Keratinocyte (primary cell): ENCODE measurements at regions not wholly inside any gene's neighbourhood (a gene's known extent, or its start where the extent isn't known, plus 50 kb on each side); places are given as distances from the start of the nearest gene placed in this dataset.

Source experiments
- DNase-seq: peaks from one replicate; pipeline ENCODE4 v3.0.0-alpha.2; 2011; ENCODE audit warnings: low read depth, missing footprints, low spot score
- FAIRE-seq: peaks from 2 replicates; lab custom pipeline; 2011; peaks lifted over from hg19 to GRCh38; lab: Jason Lieb, UNC
- H2AFZ ChIP-seq: 2 replicates; pipeline ENCODE4 v1.6.0; 2012; ENCODE audit warnings: low read length, control low read depth, inconsistent platforms; ENCODE audit not compliant: control insufficient read depth
- H3K27ac ChIP-seq: 2 replicates; pipeline ENCODE4 v1.5.1; 2011; ENCODE audit warnings: low read length; ENCODE audit not compliant: control insufficient read depth, insufficient read depth
- H3K27me3 ChIP-seq: 3 replicates; pipeline ENCODE4 v1.6.0; 2011; ENCODE audit warnings: low read length; ENCODE audit not compliant: control insufficient read depth, insufficient read depth; ENCODE audit errors: extremely low read depth
- H3K36me3 ChIP-seq, 2 experiments: 2 replicates in 1 of 2; 3 replicates in 1 of 2; pipeline ENCODE4 v1.5.1; 2011; ENCODE audit warnings: low read length in 2 of 2, mild to moderate bottlenecking in 1 of 2; ENCODE audit not compliant: control insufficient read depth in 2 of 2, insufficient read depth in 2 of 2; ENCODE audit errors: extremely low read depth in 1 of 2
- H3K4me1 ChIP-seq: 3 replicates; pipeline ENCODE4 v1.5.1; 2011; ENCODE audit warnings: low read length; ENCODE audit not compliant: control insufficient read depth, insufficient read depth; ENCODE audit errors: extremely low read depth
- H3K4me2 ChIP-seq: 3 replicates; pipeline ENCODE4 v1.6.0; 2011; ENCODE audit warnings: low read depth, low read length; ENCODE audit not compliant: control insufficient read depth, insufficient read depth; ENCODE audit errors: extremely low read depth
- H3K4me3 ChIP-seq, 3 experiments: fragments of 200-600 bp in 1 of 3; sonication (generic) in 1 of 3; 2 replicates in 2 of 3; 3 replicates in 1 of 3; pipeline ENCODE4 v1.5.1; 2011 to 2016; ENCODE audit warnings: low read length in 3 of 3, mild to moderate bottlenecking in 3 of 3, control low read depth in 2 of 3, inconsistent platforms in 1 of 3, low read depth in 1 of 3, mixed read lengths in 1 of 3, mixed run types in 1 of 3, moderate library complexity in 1 of 3; ENCODE audit not compliant: control insufficient read depth in 2 of 3, insufficient read depth in 2 of 3; ENCODE audit errors: extremely low read depth in 1 of 3
- H3K79me2 ChIP-seq: 2 replicates; pipeline ENCODE4 v1.6.0; 2012; ENCODE audit warnings: low read length; ENCODE audit not compliant: control insufficient read depth, insufficient read depth
- H3K9ac ChIP-seq: 3 replicates; pipeline ENCODE4 v1.6.0; 2011; ENCODE audit warnings: low read length; ENCODE audit not compliant: control insufficient read depth, insufficient read depth; ENCODE audit errors: extremely low read depth
- H3K9me1 ChIP-seq: 3 replicates; pipeline ENCODE4 v1.6.0; 2011; ENCODE audit warnings: low read length; ENCODE audit not compliant: control insufficient read depth, insufficient read depth; ENCODE audit errors: extremely low read depth
- H3K9me3 ChIP-seq: 2 replicates; pipeline ENCODE4 v1.5.1; 2012; ENCODE audit warnings: low read depth, low read length; ENCODE audit not compliant: control insufficient read depth
- H4K20me1 ChIP-seq: 3 replicates; pipeline ENCODE4 v1.6.0; 2011; ENCODE audit warnings: low read length; ENCODE audit not compliant: control insufficient read depth, insufficient read depth; ENCODE audit errors: extremely low read depth
- EZH2 ChIP-seq: IDR thresholded peaks from one replicate; pipeline ENCODE4 v1.6.1; 2012; ENCODE audit warnings: inconsistent platforms, mild to moderate bottlenecking, low read length, moderate library complexity
- dilution Hi-C: fragments of 300-500 bp; cut with MboI; formaldehyde crosslinking; loops from one replicate; pipeline ENCODE4 v1.7.0; 2020; ENCODE audit warnings: low sequenced_read_pairs; ENCODE audit not compliant: extremely low pct_ligation_motif_present
- TF ChIP-seq, protein P1 (sequence below), 3 experiments: IDR thresholded peaks in 1 of 3; conservative IDR thresholded peaks in 1 of 3; optimal IDR thresholded peaks in 1 of 3; 2 replicates in 2 of 3; 3 replicates in 1 of 3; pipeline versions ENCODE3 to v1.5.1; 2011; ENCODE audit warnings: low read length in 3 of 3, mild to moderate bottlenecking in 3 of 3, moderate library complexity in 2 of 3, control low read depth in 1 of 3, inconsistent platforms in 1 of 3; ENCODE audit not compliant: insufficient read depth in 2 of 3; ENCODE audit errors: extremely low read depth in 1 of 3

DNA sequence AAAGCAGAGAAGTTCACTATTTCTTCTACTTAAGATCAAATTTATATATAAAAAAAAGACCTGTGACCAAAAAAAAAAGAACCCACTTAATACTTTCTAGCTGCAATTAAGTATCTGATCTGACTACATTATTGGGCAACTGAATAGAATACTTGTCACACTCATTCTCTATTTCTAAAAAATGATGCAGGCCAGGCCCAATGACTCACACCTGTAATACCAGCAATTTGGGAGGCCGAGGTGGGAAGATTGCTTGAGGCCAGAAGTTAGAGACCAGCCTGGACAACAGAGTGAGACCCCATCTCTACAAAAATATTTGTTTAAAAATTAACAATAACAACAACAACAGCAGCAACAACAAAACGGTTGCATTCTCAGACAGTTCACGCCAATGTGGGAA lies 108.8 kb upstream of the BMP2K start:
- dilution Hi-C loops, result no loop called here
- TF ChIP-seq, protein P1, sequence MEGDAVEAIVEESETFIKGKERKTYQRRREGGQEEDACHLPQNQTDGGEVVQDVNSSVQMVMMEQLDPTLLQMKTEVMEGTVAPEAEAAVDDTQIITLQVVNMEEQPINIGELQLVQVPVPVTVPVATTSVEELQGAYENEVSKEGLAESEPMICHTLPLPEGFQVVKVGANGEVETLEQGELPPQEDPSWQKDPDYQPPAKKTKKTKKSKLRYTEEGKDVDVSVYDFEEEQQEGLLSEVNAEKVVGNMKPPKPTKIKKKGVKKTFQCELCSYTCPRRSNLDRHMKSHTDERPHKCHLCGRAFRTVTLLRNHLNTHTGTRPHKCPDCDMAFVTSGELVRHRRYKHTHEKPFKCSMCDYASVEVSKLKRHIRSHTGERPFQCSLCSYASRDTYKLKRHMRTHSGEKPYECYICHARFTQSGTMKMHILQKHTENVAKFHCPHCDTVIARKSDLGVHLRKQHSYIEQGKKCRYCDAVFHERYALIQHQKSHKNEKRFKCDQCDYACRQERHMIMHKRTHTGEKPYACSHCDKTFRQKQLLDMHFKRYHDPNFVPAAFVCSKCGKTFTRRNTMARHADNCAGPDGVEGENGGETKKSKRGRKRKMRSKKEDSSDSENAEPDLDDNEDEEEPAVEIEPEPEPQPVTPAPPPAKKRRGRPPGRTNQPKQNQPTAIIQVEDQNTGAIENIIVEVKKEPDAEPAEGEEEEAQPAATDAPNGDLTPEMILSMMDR (optimal IDR thresholded peaks at IDR 0.05 in 1 of 3, IDR thresholded peaks at IDR 0.05 in 1 of 3, conservative IDR thresholded peaks at IDR 0.05 in 1 of 3; ENCODE audit: extremely low read depth in 1 of 3, insufficient read depth in 2 of 3, low read length in 3 of 3), result no peak
- TF ChIP-seq EZH2, result no peak
- Histone ChIP-seq H3K36me3 (no peaks in the 10 kb centered on the region), H3K9me3 (no peaks in the 10 kb centered on the region), H3K79me2 (no peaks in the 10 kb centered on the region), H3K4me3 (no peak overlapping the region), H4K20me1 (no peaks in the 10 kb centered on the region), H3K4me1 (no peaks in the 10 kb centered on the region), H3K27ac (no peak overlapping the region), H3K4me2 (no peak overlapping the region), H3K9ac (no peak overlapping the region), H3K27me3 (no peaks in the 10 kb centered on the region), H3K9me1 (no peaks in the 10 kb centered on the region), H2AFZ (no peak overlapping the region)
- DNase-seq (no peak), FAIRE-seq (no peak)

DNA sequence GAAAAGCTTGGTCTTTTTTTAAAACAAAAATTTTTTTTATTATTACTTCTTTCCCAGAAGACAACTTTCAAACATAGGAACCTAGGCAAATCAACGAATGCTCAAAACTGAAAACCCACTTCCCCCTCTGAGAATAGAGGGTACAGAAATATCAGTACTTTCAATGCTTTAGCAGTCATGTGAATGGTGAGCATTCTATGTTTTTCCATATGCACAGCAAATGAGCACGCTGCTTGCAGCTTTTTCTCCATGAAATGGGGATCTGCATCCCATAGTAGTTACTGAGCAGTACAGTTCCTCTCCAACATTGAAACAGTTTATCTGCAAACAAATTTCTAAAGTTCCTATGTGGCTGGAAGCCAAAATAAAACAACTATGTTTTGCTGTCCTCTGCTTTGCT lies 108.4 kb upstream of the BMP2K start:
- Histone ChIP-seq H3K9me1 (no peaks in the 10 kb centered on the region), H3K4me2 (no peak overlapping the region), H3K4me3 (no peak overlapping the region), H3K27me3 (no peaks in the 10 kb centered on the region), H4K20me1 (no peaks in the 10 kb centered on the region), H3K27ac (no peak overlapping the region), H3K9ac (no peak overlapping the region), H3K36me3 (no peaks in the 10 kb centered on the region), H3K9me3 (no peaks in the 10 kb centered on the region), H3K79me2 (no peaks in the 10 kb centered on the region), H2AFZ (no peak overlapping the region), H3K4me1 (no peaks in the 10 kb centered on the region)
- no peak for DNase-seq
- no peak for FAIRE-seq
- dilution Hi-C loops, result no loop called here
- TF ChIP-seq, protein P1 (optimal IDR thresholded peaks at IDR 0.05 in 1 of 3, IDR thresholded peaks at IDR 0.05 in 1 of 3, conservative IDR thresholded peaks at IDR 0.05 in 1 of 3; ENCODE audit: extremely low read depth in 1 of 3, insufficient read depth in 2 of 3, low read length in 3 of 3), result no peak
- no peak for TF ChIP-seq EZH2
